DND-41 (cell line): ENCODE measurements at regions not wholly inside any gene's neighbourhood (a gene's known extent, or its start where the extent isn't known, plus 50 kb on each side); places are given as distances from the start of the nearest gene placed in this dataset.

Source experiments
- EZH2 ChIP-seq: IDR thresholded peaks from 3 replicates; pipeline ENCODE4 v1.6.1; 2012; ENCODE audit warnings: borderline replicate concordance, low read depth, mild to moderate bottlenecking, moderate library complexity, low read length, inconsistent platforms; ENCODE audit not compliant: severe bottlenecking
- TF ChIP-seq, protein P1 (sequence below): IDR thresholded peaks from 2 replicates; pipeline ENCODE4 v1.5.1; 2012; ENCODE audit warnings: borderline replicate concordance, low read length, moderate library complexity, mild to moderate bottlenecking; ENCODE audit not compliant: poor library complexity, severe bottlenecking; ENCODE audit errors: extremely low read depth

DNA sequence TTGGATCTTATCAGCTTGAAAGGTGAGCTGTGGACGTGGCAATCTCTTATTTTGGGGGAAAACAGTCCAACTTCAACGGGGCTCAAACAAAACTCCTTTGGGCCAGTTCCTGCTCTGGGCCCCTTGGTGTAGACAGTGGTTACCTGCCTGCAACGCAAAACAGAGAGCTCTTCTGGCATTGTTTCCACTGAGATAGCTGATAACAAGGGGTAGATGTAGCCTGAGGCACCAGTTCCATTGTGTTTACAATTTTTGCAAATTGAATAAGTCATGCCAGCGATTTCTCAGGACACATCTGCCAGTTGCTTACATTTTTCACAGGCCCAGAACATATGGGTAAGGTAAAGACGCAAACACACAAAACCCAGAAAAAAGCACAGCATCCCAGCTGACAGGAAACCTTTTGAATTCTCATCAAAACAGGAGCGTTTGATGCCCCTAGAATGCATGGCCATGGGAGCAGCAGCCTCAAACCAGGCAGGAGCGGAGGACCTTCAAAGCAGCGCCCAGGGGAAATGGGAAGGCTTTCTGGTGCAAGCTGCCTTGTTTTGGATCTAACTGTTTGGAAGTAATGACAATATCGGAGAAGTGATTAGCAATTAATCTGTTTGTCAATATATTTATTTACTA, 259.7 kb downstream of the AACS start:
- TF ChIP-seq, protein P1, sequence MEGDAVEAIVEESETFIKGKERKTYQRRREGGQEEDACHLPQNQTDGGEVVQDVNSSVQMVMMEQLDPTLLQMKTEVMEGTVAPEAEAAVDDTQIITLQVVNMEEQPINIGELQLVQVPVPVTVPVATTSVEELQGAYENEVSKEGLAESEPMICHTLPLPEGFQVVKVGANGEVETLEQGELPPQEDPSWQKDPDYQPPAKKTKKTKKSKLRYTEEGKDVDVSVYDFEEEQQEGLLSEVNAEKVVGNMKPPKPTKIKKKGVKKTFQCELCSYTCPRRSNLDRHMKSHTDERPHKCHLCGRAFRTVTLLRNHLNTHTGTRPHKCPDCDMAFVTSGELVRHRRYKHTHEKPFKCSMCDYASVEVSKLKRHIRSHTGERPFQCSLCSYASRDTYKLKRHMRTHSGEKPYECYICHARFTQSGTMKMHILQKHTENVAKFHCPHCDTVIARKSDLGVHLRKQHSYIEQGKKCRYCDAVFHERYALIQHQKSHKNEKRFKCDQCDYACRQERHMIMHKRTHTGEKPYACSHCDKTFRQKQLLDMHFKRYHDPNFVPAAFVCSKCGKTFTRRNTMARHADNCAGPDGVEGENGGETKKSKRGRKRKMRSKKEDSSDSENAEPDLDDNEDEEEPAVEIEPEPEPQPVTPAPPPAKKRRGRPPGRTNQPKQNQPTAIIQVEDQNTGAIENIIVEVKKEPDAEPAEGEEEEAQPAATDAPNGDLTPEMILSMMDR: no peak
- TF ChIP-seq EZH2: no peak
